Erythroblast (primary cell): ENCODE measurements at regions not wholly inside any gene's neighbourhood (a gene's known extent, or its start where the extent isn't known, plus 50 kb on each side); places are given as distances from the start of the nearest gene placed in this dataset.

Experiments
- GATA1 ChIP-seq: IDR thresholded peaks from 2 replicates; pipeline ENCODE4 v1.6.1; 2011; ENCODE audit warnings: low read depth, mild to moderate bottlenecking, control low read depth, low read length, moderate library complexity
- POLR2A ChIP-seq: IDR thresholded peaks from 2 replicates; pipeline ENCODE4 v1.6.1; 2011; ENCODE audit warnings: mild to moderate bottlenecking, low read length

GRCh38 chr22:26903030-26903856 lies 245.9 kb downstream of the MIAT start:
- TF ChIP-seq POLR2A (no peak), GATA1 (no peak)
